AG04450 (cell line): ENCODE measurements at regions not wholly inside any gene's neighbourhood (a gene's known extent, or its start where the extent isn't known, plus 50 kb on each side); places are given as distances from the start of the nearest gene placed in this dataset.

Source experiments
- CTCF ChIA-PET: fragments of 300-600, 350-600 bp; formaldehyde crosslinking; extraction: SDS; loops from one replicate; lab custom pipeline; 2022; ENCODE audit warnings: antibody characterized with exemption, inconsistent platforms; lab: Charles Lee
- POLR2A ChIA-PET: fragments of 350-600 bp; formaldehyde crosslinking; extraction: SDS; loops from one replicate; lab custom pipeline; 2021; ENCODE audit warnings: antibody characterized with exemption, inconsistent platforms; lab: Yijun Ruan, JAX
- DNase-seq: peaks from one replicate; pipeline ENCODE4 v3.0.0-alpha.2; 2011; ENCODE audit warnings: low read depth, low spot score
- H3K27ac ChIP-seq: one replicate; pipeline ENCODE4 v1.5.1; 2012; ENCODE audit warnings: low read depth, low read length, control low read depth
- H3K27me3 ChIP-seq: one replicate; pipeline ENCODE4 v1.6.0; 2012; ENCODE audit warnings: low read length; ENCODE audit not compliant: control insufficient read depth, insufficient read depth
- H3K4me3 ChIP-seq: 2 replicates; pipeline ENCODE4 v1.5.1; 2011; ENCODE audit warnings: mild to moderate bottlenecking, low read depth, low read length, control low read depth
- H3K9me3 ChIP-seq: 2 replicates; pipeline ENCODE4 v1.5.1; 2012; ENCODE audit warnings: low read length; ENCODE audit not compliant: control insufficient read depth, insufficient read depth
- CTCF ChIP-seq: IDR thresholded peaks from 2 replicates; pipeline ENCODE4 v1.5.1; 2011; ENCODE audit warnings: low read depth, low read length, control low read depth, inconsistent platforms

- POLR2A ChIA-PET = no interaction called here
- H3K27ac ChIP-seq = no peak overlapping the region
- CTCF ChIA-PET = no interaction called here
- no peak overlapping the region for H3K4me3 ChIP-seq
- TF ChIP-seq CTCF = no peak
- H3K27me3 ChIP-seq = peaks cover 8% of the 10 kb centered on the region
- H3K9me3 ChIP-seq = peaks cover 3% of the 10 kb centered on the region; the same call in 1 of the 2 replicates
- no peak for DNase-seq
Observed at GRCh38 chr6:1053586-1053985, 258.3 kb upstream of the FOXQ1 start.

- no peak overlapping the region for H3K27ac ChIP-seq
- POLR2A ChIA-PET = no interaction called here
- no peak overlapping the region for H3K4me3 ChIP-seq
- H3K27me3 ChIP-seq = peaks cover 13% of the 10 kb centered on the region
- DNase-seq = no peak
- no peak for TF ChIP-seq CTCF
- CTCF ChIA-PET = no interaction called here
- peaks cover 3% of the 10 kb centered on the region; the same call in 1 of the 2 replicates for H3K9me3 ChIP-seq
Observed at GRCh38 chr6:1052262-1052661, 259.6 kb upstream of the FOXQ1 start.

GRCh38 chr6:1049900-1050299 lies 262.0 kb upstream of the FOXQ1 start:
- Histone ChIP-seq H3K9me3 (no peaks in the 10 kb centered on the region), H3K27ac (no peak overlapping the region), H3K4me3 (no peak overlapping the region), H3K27me3 (peaks cover 10% of the 10 kb centered on the region)
- ChIA-PET CTCF (interaction anchor here (0.5 kb wide), 1 partner anchor 22 kb away, joined by 4 read pairs; no protein-coding TSS in a partner anchor), POLR2A (no interaction called here)
- no peak for TF ChIP-seq CTCF
- no peak for DNase-seq

GRCh38 chr6:1049170-1049569 lies 262.7 kb upstream of the FOXQ1 start:
- CTCF ChIA-PET = interaction anchor here (0.5 kb wide), 1 partner anchor 21 kb away, joined by 4 read pairs; no protein-coding TSS in a partner anchor

More at GRCh38 chr6:1049170-1049569, 262.7 kb upstream of the FOXQ1 start:
- Histone ChIP-seq H3K4me3 (no peak overlapping the region), H3K27ac (no peak overlapping the region), H3K27me3 (peaks cover 10% of the 10 kb centered on the region), H3K9me3 (no peaks in the 10 kb centered on the region)
- no peak for DNase-seq
- TF ChIP-seq CTCF = no peak
- POLR2A ChIA-PET = no interaction called here
